Natural killer cell (primary cell): ENCODE measurements at regions not wholly inside any gene's neighbourhood (a gene's known extent, or its start where the extent isn't known, plus 50 kb on each side); places are given as distances from the start of the nearest gene placed in this dataset.

Experiments
- ATAC-seq, 3 donors: fragments of 150-1000 bp in 2 of 3; fragments of 200-7000 bp in 1 of 3; cut with Tn5 transposase; 1 replicate in 1 of 3; 2 replicates in 2 of 3; pipeline ENCODE4 v1.10.0; 2021; ENCODE audit warnings: mild to moderate bottlenecking in 2 of 3, moderate library complexity in 2 of 3
- DNase-seq, 2 donors: peaks; one replicate each; pipeline versions ENCODE4 v3.0.0 to v3.0.0-alpha.2; 2013 to 2021; ENCODE audit warnings: mixed read lengths in 1 of 2
- H3K27ac ChIP-seq: one replicate; pipeline ENCODE4 v1.5.1; 2013; ENCODE audit warnings: mild to moderate bottlenecking, low read length
- H3K27me3 ChIP-seq: one replicate; pipeline ENCODE4 v1.6.1; 2013; ENCODE audit warnings: low read length; ENCODE audit not compliant: control insufficient read depth, insufficient read depth
- H3K36me3 ChIP-seq: one replicate; pipeline ENCODE4 v1.6.1; 2013; ENCODE audit warnings: low read length; ENCODE audit not compliant: control insufficient read depth, insufficient read depth
- H3K4me1 ChIP-seq: one replicate; pipeline ENCODE4 v1.6.1; 2013; ENCODE audit warnings: low read length; ENCODE audit not compliant: control insufficient read depth, insufficient read depth
- H3K4me3 ChIP-seq: one replicate; pipeline ENCODE4 v1.5.1; 2013; ENCODE audit warnings: low read length
- H3K9me3 ChIP-seq: one replicate; pipeline ENCODE4 v1.6.1; 2013; ENCODE audit warnings: low read length; ENCODE audit not compliant: control insufficient read depth, insufficient read depth
- H3K27ac Mint-ChIP-seq, 2 donors: one replicate each; pipeline ENCODE4 v1.8.0; 2022; ENCODE audit warnings: mild to moderate bottlenecking in 2 of 2, mixed read lengths in 2 of 2, moderate library complexity in 1 of 2
- H3K27me3 Mint-ChIP-seq, 2 donors: one replicate each; pipeline ENCODE4 v1.8.0; 2022; ENCODE audit warnings: low read depth in 2 of 2, mixed read lengths in 2 of 2
- H3K36me3 Mint-ChIP-seq: one replicate; pipeline ENCODE4 v1.8.0; 2022; ENCODE audit warnings: mixed read lengths
- H3K4me1 Mint-ChIP-seq, 2 donors: one replicate each; pipeline ENCODE4 v1.8.0; 2022; ENCODE audit warnings: mixed read lengths in 2 of 2
- H3K4me3 Mint-ChIP-seq: one replicate; pipeline ENCODE4 v1.8.0; 2022; ENCODE audit warnings: mild to moderate bottlenecking, moderate library complexity, mixed read lengths
- H3K9me3 Mint-ChIP-seq, 2 donors: one replicate each; pipeline ENCODE4 v1.8.0; 2022; ENCODE audit warnings: mixed read lengths in 2 of 2
- WGBS: methylation state at CpG from one replicate; pipeline ENCODE4 v1.1.7; 2013; ENCODE audit warnings: missing lambda C conversion rate; ENCODE audit not compliant: insufficient coverage; 5-methylcytosine and 5-hydroxymethylcytosine counted together
- intact Hi-C: fragments of 100-400 bp; cut with micrococcal nuclease; formaldehyde crosslinking; loops from one replicate; pipeline ENCODE4 v1.14.2; 2022
- TF ChIP-seq, protein P1 (sequence below): fragments of 200-600 bp; IDR thresholded peaks from one replicate; pipeline ENCODE4 v1.8.0; 2022; ENCODE audit warnings: antibody characterized with exemption

DNA sequence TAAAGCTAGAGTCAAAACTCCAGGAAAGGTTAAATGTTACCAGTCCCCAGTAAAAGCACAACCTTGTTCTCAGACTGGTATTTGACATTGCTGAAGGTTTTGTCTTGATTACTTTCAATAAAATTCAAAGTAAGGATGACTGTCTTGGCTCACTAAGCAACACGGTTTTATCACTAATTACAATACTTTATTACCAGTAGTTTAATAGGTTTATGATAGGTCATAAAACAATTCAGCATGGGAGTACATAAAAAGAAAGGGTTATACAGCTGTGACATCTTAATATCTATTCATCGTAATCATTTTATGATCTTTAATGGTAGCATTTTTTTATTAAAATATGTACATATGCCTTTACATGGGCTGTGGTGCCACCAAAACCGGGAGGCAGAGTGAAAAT is 370.7 kb upstream of the IRX2 start:
- Histone ChIP-seq H3K27ac (no peak overlapping the region), H3K4me1 (no peaks in the 10 kb centered on the region), H3K9me3 (no peaks in the 10 kb centered on the region), H3K27me3 (peaks cover 5% of the 10 kb centered on the region), H3K4me3 (no peak overlapping the region), H3K36me3 (no peaks in the 10 kb centered on the region)
- Mint-ChIP-seq H3K9me3 (peaks cover 0 to 6% of the 10 kb centered on the region in 2 donors), H3K27ac (no peak overlapping the region), H3K36me3 (peaks cover 5% of the 10 kb centered on the region), H3K4me1 (no peaks in the 10 kb centered on the region), H3K27me3 (peaks cover 19 to 22% of the 10 kb centered on the region in 2 donors), H3K4me3 (no peak overlapping the region)
- no CpG with 5 or more reads among the region's 3 CpGs for WGBS
- intact Hi-C loops, result no loop called here
- ATAC-seq, result no peak
- DNase-seq, result no peak
- TF ChIP-seq, protein P1, sequence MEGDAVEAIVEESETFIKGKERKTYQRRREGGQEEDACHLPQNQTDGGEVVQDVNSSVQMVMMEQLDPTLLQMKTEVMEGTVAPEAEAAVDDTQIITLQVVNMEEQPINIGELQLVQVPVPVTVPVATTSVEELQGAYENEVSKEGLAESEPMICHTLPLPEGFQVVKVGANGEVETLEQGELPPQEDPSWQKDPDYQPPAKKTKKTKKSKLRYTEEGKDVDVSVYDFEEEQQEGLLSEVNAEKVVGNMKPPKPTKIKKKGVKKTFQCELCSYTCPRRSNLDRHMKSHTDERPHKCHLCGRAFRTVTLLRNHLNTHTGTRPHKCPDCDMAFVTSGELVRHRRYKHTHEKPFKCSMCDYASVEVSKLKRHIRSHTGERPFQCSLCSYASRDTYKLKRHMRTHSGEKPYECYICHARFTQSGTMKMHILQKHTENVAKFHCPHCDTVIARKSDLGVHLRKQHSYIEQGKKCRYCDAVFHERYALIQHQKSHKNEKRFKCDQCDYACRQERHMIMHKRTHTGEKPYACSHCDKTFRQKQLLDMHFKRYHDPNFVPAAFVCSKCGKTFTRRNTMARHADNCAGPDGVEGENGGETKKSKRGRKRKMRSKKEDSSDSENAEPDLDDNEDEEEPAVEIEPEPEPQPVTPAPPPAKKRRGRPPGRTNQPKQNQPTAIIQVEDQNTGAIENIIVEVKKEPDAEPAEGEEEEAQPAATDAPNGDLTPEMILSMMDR, result no peak

DNA sequence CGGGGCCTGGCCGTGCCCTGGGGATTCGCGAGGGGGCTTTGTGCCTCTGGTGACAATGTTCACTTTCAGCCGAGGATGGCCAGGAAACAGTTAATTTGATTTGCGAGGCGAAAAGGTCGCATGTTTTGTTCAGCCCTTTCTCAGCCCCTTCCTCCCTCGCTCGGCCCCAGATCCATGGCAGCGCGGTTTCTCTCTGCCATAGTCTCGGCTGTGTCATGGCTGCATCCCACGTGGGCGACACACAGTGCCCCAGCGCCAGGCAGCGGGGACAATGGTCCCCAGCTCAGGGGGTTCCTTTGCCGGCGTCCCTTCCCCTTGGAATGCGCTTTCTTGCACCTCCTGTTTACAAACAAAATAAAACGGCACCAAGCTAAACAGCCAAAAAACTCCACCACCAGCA is 370.3 kb upstream of the IRX2 start:
- H3K4me3 Mint-ChIP-seq, result no peak overlapping the region
- no peaks in the 10 kb centered on the region for H3K9me3 ChIP-seq
- no peaks in the 10 kb centered on the region for H3K36me3 ChIP-seq
- peaks cover 20 to 26% of the 10 kb centered on the region in 2 donors for H3K27me3 Mint-ChIP-seq
- DNase-seq (no peak), ATAC-seq (no peak)
- H3K36me3 Mint-ChIP-seq, result peaks cover 9% of the 10 kb centered on the region
- intact Hi-C loops, result no loop called here
- H3K27ac Mint-ChIP-seq, result no peak overlapping the region
- WGBS, result 9% methylated on average over 21 of the region's 21 CpGs
- H3K9me3 Mint-ChIP-seq, result peaks cover 0 to 6% of the 10 kb centered on the region in 2 donors
- no peak overlapping the region for H3K27ac ChIP-seq
- H3K4me1 Mint-ChIP-seq, result no peaks in the 10 kb centered on the region
- no peaks in the 10 kb centered on the region for H3K4me1 ChIP-seq
- H3K27me3 ChIP-seq, result peaks cover 7% of the 10 kb centered on the region
- no peak overlapping the region for H3K4me3 ChIP-seq
- TF ChIP-seq, protein P1, result no peak

DNA sequence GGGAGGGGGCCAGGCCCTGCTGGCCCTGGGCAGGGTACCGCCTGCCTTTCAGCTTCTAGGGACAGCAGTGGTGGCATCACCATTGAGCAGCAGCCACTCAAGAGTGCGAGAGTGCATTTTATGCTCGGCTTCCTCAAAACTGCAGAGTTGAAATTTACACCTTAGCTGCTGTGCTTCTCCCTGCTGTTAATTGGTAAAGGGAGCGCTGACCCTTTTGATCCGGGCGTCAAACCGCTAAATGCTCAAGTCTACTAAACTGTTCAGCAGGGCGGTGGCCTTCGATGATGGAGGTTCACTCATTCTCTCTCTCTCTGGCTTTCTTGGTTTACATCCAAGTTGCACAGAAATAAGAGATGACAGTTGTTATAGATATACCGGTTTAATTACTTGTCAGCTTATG is 368.6 kb upstream of the IRX2 start:
- intact Hi-C loops, result no loop called here
- TF ChIP-seq, protein P1, result no peak
- Mint-ChIP-seq H3K9me3 (peaks cover 0 to 4% of the 10 kb centered on the region in 2 donors), H3K4me1 (no peaks in the 10 kb centered on the region), H3K27ac (no peak overlapping the region), H3K4me3 (no peak overlapping the region), H3K36me3 (peaks cover 10% of the 10 kb centered on the region), H3K27me3 (peaks cover 23 to 32% of the 10 kb centered on the region in 2 donors)
- Histone ChIP-seq H3K4me1 (no peaks in the 10 kb centered on the region), H3K9me3 (peaks cover 6% of the 10 kb centered on the region), H3K36me3 (no peaks in the 10 kb centered on the region), H3K27ac (no peak overlapping the region), H3K27me3 (peaks cover 7% of the 10 kb centered on the region), H3K4me3 (no peak overlapping the region)
- WGBS, result 34% methylated on average over 10 of the region's 10 CpGs
- ATAC-seq (no peak), DNase-seq (no peak)

DNA sequence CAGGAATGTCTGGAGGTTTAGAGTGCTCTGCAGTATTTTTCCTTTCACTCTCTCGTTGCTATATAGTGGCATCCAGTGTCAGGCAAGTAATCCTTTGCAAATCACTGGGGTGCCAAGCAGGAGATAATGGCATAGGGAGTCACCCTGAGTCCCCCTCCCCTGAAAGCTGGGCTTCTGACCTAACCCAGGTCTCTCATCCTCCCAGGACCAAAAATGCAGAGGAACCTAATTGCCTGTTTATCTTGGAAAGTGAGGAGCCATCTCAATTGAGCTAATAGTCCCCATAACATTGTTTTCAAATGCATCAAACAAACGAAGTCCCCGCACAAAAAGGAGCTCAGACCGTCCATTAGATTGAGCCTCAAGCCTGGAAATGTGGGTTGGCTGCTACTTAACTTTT is 368.0 kb upstream of the IRX2 start:
- no peak overlapping the region for H3K4me3 ChIP-seq
- Mint-ChIP-seq H3K36me3 (peaks cover 10% of the 10 kb centered on the region), H3K9me3 (peaks cover 0 to 3% of the 10 kb centered on the region in 2 donors), H3K4me3 (no peak overlapping the region), H3K4me1 (no peaks in the 10 kb centered on the region), H3K27me3 (peaks cover 23 to 32% of the 10 kb centered on the region in 2 donors), H3K27ac (no peak overlapping the region)
- H3K27me3 ChIP-seq, result peaks cover 7% of the 10 kb centered on the region
- ATAC-seq, result no peak
- DNase-seq, result no peak
- TF ChIP-seq, protein P1, result no peak
- no peaks in the 10 kb centered on the region for H3K36me3 ChIP-seq
- peaks cover 6% of the 10 kb centered on the region for H3K9me3 ChIP-seq
- no peaks in the 10 kb centered on the region for H3K4me1 ChIP-seq
- intact Hi-C loops, result no loop called here
- no peak overlapping the region for H3K27ac ChIP-seq
- whole genome bisulfite sequencing, result 21% methylated on average over 4 of the region's 4 CpGs
